Ecto neural progenitor cell (in vitro differentiated cells): ENCODE measurements at regions not wholly inside any gene's neighbourhood (a gene's known extent, or its start where the extent isn't known, plus 50 kb on each side); places are given as distances from the start of the nearest gene placed in this dataset.
"Not testable (repeated sequence)": the region's sequence is repeated elsewhere in the genome, so short reads cannot be mapped to it uniquely, and the experiment has no call there.

Source experiments
- DNase-seq: peaks from one replicate; pipeline ENCODE4 v3.0.0-alpha.2; 2018; ENCODE audit warnings: low spot score

- DNase-seq, result no peak
These were observed 612.2 kb downstream of the IQCM start for GRCh38 chr4:149203256-149204001.

GRCh38 chr4:149202117-149202516 is 613.5 kb downstream of the IQCM start:
- DNase-seq, result no peak

- no peak for DNase-seq
These were observed 616.0 kb downstream of the IQCM start for GRCh38 chr4:149199594-149199993.

GRCh38 chr4:149194061-149194460 is 621.6 kb downstream of the IQCM start:
- DNase-seq, result no peak

- DNase-seq, result no peak
These were observed 627.9 kb downstream of the IQCM start for GRCh38 chr4:149187726-149188125.

GRCh38 chr4:149183638-149184037 is 632.0 kb downstream of the IQCM start:
- DNase-seq, result no peak

- DNase-seq, result not testable (repeated sequence)
These were observed 634.2 kb downstream of the IQCM start for GRCh38 chr4:149181459-149181858.

GRCh38 chr4:149176039-149176438 is 639.6 kb downstream of the IQCM start:
- no peak for DNase-seq

- no peak for DNase-seq
These were observed 640.1 kb downstream of the IQCM start for GRCh38 chr4:149175549-149175948.

GRCh38 chr4:149173241-149174013 is 642.2 kb downstream of the IQCM start:
- no peak for DNase-seq

- no peak for DNase-seq
These were observed 647.0 kb downstream of the IQCM start for GRCh38 chr4:149168645-149169044.

GRCh38 chr4:149166876-149167275 is 648.8 kb downstream of the IQCM start:
- no peak for DNase-seq

- DNase-seq, result no peak
These were observed 649.3 kb downstream of the IQCM start for GRCh38 chr4:149166365-149166764.

- DNase-seq, result peak; percentile 57
These were observed 651.4 kb downstream of the IQCM start for GRCh38 chr4:149164282-149164681.

- no peak for DNase-seq
These were observed 654.4 kb downstream of the IQCM start for GRCh38 chr4:149161247-149161646.

GRCh38 chr4:149160370-149160769 is 655.3 kb downstream of the IQCM start:
- no peak for DNase-seq

- DNase-seq, result no peak
These were observed 656.8 kb downstream of the IQCM start for GRCh38 chr4:149158817-149159216.

GRCh38 chr4:149145803-149146202 is 669.8 kb downstream of the IQCM start:
- no peak for DNase-seq

- no peak for DNase-seq
These were observed 671.6 kb downstream of the IQCM start for GRCh38 chr4:149144060-149144459.

- DNase-seq, result no peak
These were observed 674.3 kb downstream of the IQCM start for GRCh38 chr4:149141391-149141790.

GRCh38 chr4:149140841-149141240 is 674.8 kb downstream of the IQCM start:
- DNase-seq, result no peak

- no peak for DNase-seq
These were observed 678.6 kb downstream of the IQCM start for GRCh38 chr4:149136951-149137620.

GRCh38 chr4:149135062-149135461 is 680.6 kb downstream of the IQCM start:
- no peak for DNase-seq
